Type B pancreatic cell (in vitro differentiated cells): ENCODE measurements at regions not wholly inside any gene's neighbourhood (a gene's known extent, or its start where the extent isn't known, plus 50 kb on each side); places are given as distances from the start of the nearest gene placed in this dataset.

Experiments
- DNase-seq: peaks from one replicate; pipeline ENCODE4 v3.0.0; 2021; ENCODE audit warnings: mixed read lengths; ENCODE audit not compliant: unreplicated experiment; ENCODE audit errors: extremely low spot score
- H3K27ac Mint-ChIP-seq: 2 replicates; pipeline ENCODE4 v1.8.0; 2021; ENCODE audit warnings: mild to moderate bottlenecking, mixed read lengths
- H3K27me3 Mint-ChIP-seq: 2 replicates; pipeline ENCODE4 v1.8.0; 2021; ENCODE audit warnings: mixed read lengths
- H3K36me3 Mint-ChIP-seq: 2 replicates; pipeline ENCODE4 v1.8.0; 2021; ENCODE audit warnings: mixed read lengths
- H3K4me1 Mint-ChIP-seq: one replicate; pipeline ENCODE4 v1.8.0; 2021; ENCODE audit warnings: mixed read lengths; ENCODE audit not compliant: unreplicated experiment
- H3K4me3 Mint-ChIP-seq: 2 replicates; pipeline ENCODE4 v1.8.0; 2021; ENCODE audit warnings: mild to moderate bottlenecking, mixed read lengths
- H3K9me3 Mint-ChIP-seq: 2 replicates; pipeline ENCODE4 v1.8.0; 2021; ENCODE audit warnings: mixed read lengths
- CTCF ChIP-seq: fragments of 200-600 bp; sonication (generic); conservative IDR thresholded peaks from 2 replicates; pipeline ENCODE4 v1.5.0; 2021; ENCODE audit warnings: antibody characterized with exemption, mild to moderate bottlenecking

- H3K27me3 Mint-ChIP-seq, result peaks cover 13% of the 10 kb centered on the region
- DNase-seq, result no peak
- no peaks in the 10 kb centered on the region for H3K4me1 Mint-ChIP-seq
- no peaks in the 10 kb centered on the region for H3K9me3 Mint-ChIP-seq
- TF ChIP-seq CTCF, result no peak
- H3K4me3 Mint-ChIP-seq, result no peak overlapping the region
- H3K36me3 Mint-ChIP-seq, result no peaks in the 10 kb centered on the region
- H3K27ac Mint-ChIP-seq, result no peak overlapping the region
Observed at GRCh38 chr17:31788956-31789355, 70.1 kb downstream of the COPRS start.

- no peak for DNase-seq
- no peak for TF ChIP-seq CTCF
- Mint-ChIP-seq H3K36me3 (no peaks in the 10 kb centered on the region), H3K4me3 (no peak overlapping the region), H3K9me3 (no peaks in the 10 kb centered on the region), H3K27me3 (peaks cover 14% of the 10 kb centered on the region), H3K4me1 (no peaks in the 10 kb centered on the region), H3K27ac (no peak overlapping the region)
Observed at GRCh38 chr17:31788571-31788946, 70.5 kb downstream of the COPRS start.

GRCh38 chr17:31787857-31788570 lies 71.0 kb downstream of the COPRS start:
- TF ChIP-seq CTCF, result no peak
- no peaks in the 10 kb centered on the region for H3K4me1 Mint-ChIP-seq
- H3K9me3 Mint-ChIP-seq, result no peaks in the 10 kb centered on the region
- H3K27ac Mint-ChIP-seq, result no peak overlapping the region
- H3K4me3 Mint-ChIP-seq, result no peak overlapping the region
- H3K27me3 Mint-ChIP-seq, result peaks cover 19% of the 10 kb centered on the region
- DNase-seq, result no peak
- H3K36me3 Mint-ChIP-seq, result no peaks in the 10 kb centered on the region

- no peaks in the 10 kb centered on the region for H3K36me3 Mint-ChIP-seq
- no peak for DNase-seq
- peaks cover 21% of the 10 kb centered on the region for H3K27me3 Mint-ChIP-seq
- no peak for TF ChIP-seq CTCF
- no peak overlapping the region for H3K27ac Mint-ChIP-seq
- no peaks in the 10 kb centered on the region for H3K4me1 Mint-ChIP-seq
- H3K9me3 Mint-ChIP-seq, result no peaks in the 10 kb centered on the region
- no peak overlapping the region for H3K4me3 Mint-ChIP-seq
Observed at GRCh38 chr17:31786796-31787481, 72.1 kb downstream of the COPRS start.

- H3K27ac Mint-ChIP-seq, result no peak overlapping the region
- no peaks in the 10 kb centered on the region for H3K9me3 Mint-ChIP-seq
- no peak for DNase-seq
- no peak overlapping the region for H3K4me3 Mint-ChIP-seq
- H3K27me3 Mint-ChIP-seq, result peaks cover 13% of the 10 kb centered on the region
- H3K4me1 Mint-ChIP-seq, result no peaks in the 10 kb centered on the region
- H3K36me3 Mint-ChIP-seq, result no peaks in the 10 kb centered on the region
- TF ChIP-seq CTCF, result no peak
Observed at GRCh38 chr17:31780483-31780882, 78.6 kb downstream of the COPRS start.
